GM04504 (cell line): ENCODE measurements at regions not wholly inside any gene's neighbourhood (a gene's known extent, or its start where the extent isn't known, plus 50 kb on each side); places are given as distances from the start of the nearest gene placed in this dataset.

Experiments
- DNase-seq: peaks from one replicate; pipeline ENCODE4 v3.0.0-alpha.2; 2012; ENCODE audit warnings: low read depth

- no peak for DNase-seq
Observed at GRCh38 chr4:116438417-116438816, 647.0 kb downstream of the TRAM1L1 start.

DNA sequence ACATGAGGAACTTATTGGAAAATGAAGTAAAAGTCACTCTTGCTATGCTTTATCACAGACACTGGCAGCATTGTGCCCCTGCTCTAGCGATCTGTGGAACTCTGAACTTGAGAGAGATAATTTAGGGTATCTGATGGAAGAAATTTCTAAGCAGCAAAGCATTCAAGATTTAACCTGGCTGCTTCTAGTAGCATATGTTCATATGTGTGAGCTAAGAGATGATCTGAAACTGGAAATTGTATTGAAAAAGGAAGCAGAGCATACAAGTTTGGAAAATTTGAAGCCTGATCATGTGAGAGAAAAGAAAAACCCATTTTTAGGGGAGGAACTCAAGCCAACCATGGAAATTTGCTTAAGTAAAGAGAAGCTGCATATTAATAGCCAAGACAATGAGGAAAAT, 657.7 kb downstream of the TRAM1L1 start:
- no peak for DNase-seq

DNA sequence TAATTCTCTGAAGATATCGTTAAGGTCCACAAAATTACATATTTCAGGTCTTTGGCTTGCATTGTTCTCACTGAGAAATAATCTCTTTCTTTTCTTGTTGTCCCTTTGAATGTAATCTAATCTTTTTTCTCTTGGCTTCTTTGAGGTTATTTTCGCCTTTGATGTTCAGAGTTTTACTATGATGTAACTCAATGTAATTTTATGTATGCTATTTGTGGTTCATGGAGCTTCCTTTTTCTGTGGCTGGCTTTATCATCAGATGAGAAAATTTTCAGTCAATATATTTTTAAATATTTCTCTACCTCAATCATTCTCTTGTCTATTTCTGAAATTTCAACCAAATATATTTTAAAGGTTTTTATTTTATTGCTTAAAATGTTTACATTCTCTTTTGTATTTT, 672.2 kb downstream of the TRAM1L1 start:
- no peak for DNase-seq

DNA sequence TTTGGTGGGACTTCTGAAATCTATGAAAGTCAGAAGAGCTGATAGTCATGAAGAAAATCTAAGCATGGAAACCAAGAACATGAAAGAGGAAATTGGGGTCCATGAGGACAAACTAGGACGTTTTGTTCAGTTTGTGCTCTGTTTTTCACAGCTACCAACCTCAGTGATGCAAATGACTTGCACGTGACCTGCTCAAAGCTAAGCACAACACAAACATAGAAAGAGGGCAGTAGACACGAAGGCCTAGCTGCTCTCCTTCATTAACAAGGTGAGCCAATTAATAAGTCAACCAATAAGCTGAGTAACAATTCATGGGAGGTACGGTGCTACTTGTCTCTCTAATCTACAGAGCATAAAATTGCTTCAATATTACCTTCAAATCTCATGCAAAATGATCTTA, 684.1 kb downstream of the TRAM1L1 start:
- DNase-seq: no peak

DNA sequence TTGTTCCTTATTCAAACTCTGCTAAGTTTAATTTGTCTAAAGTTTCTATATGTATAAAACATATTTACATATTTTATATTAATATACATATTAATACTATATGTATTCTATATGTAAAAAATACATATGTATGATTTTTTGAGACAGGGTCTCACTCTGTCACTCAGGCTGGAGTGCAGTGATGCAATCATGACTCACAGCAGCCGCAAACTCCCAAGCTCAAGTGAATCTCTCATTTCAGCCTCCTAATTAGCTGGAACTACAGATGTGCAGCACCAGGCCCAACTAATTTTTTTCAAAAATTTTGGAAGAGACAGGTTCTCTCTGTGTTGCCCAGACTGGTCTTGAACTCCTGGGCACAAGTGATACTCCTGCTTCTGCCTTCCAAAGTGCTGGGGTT, 684.9 kb downstream of the TRAM1L1 start:
- DNase-seq: no peak

GRCh38 chr4:116397714-116398113, 687.7 kb downstream of the TRAM1L1 start:
- no peak for DNase-seq

GRCh38 chr4:116397291-116397690, 688.1 kb downstream of the TRAM1L1 start:
- no peak for DNase-seq

- DNase-seq: no peak
Observed at GRCh38 chr4:116395408-116395807, 690.0 kb downstream of the TRAM1L1 start.

DNA sequence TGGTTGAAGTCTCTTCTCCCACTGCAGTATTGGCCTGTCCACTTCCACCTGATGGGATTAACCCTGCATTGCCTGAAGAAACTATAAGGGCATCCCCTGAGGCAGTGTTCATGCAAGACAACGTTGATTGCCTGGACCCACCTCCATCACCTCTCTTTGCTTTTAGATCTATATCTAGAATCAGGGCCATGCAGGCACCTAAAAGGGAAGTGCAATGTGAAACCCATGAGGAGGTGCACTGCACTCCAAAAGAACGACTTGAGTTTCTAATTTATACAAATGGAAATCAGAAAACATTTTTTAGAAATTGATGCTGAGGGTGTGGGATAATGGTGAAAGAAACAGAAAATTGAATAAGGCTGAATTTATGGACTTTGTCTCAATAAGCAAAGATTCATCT, 694.4 kb downstream of the TRAM1L1 start:
- no peak for DNase-seq

DNA sequence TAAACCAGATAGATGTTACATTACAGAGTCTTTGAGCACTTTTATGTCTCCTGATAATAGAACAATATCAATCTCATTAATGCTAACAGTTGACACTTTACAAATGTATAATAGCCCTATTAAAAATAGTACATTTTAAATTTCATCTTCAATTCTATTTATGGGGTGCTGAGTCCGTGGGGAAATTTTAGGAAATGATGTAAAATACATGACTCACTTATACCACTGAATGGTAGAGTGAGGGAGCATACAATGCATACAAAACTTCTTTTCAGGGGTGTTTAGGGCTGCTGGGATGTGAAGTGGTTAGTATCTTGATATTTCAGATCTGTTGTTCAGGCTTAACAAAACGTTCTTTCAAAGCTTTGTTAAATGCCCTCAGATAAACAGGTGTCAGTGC, 696.2 kb downstream of the TRAM1L1 start:
- no peak for DNase-seq

DNA sequence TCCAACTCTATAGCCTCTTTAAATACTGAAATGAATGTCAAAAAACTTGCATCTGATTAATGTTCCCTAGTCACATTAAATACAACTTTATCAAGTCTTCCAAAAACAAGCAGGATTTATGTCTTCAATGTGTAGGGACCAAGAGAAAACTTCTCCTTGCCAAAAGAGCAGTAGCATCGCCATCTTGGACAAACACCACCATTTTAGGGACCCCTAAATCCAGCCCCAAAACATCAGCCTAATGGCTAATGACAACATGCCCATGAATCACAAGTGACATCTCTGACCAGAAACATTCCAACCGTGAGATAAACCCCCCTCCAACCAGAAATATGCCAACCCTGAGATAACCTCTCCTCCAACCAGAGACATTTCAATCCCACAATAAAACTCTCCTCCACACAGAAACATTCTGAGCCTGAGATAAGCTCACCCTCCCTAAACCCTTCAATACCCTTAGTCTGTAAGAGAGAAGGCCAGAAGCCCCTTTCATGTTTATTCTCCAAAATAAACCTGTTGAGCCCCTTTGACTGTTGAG, 697.4 kb downstream of the TRAM1L1 start:
- no peak for DNase-seq

DNA sequence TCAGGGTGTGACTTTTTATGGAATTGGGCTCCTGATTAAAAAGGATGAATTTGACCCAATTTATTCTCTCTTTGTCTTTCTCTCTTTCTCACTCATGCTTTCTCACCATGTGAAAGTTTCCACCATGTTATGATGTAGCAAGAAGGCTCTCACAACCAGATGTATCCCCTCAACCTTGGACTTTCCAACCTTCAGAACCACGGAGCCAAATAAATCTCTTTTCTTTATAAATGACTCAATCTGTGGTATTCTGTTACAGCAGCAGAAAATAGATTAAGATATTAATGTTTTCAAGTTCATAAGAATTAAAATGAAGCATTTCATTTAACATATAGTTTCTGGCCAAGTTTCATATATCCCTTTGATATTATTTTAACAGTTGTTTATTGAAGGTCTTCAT, 698.5 kb downstream of the TRAM1L1 start:
- no peak for DNase-seq

DNA sequence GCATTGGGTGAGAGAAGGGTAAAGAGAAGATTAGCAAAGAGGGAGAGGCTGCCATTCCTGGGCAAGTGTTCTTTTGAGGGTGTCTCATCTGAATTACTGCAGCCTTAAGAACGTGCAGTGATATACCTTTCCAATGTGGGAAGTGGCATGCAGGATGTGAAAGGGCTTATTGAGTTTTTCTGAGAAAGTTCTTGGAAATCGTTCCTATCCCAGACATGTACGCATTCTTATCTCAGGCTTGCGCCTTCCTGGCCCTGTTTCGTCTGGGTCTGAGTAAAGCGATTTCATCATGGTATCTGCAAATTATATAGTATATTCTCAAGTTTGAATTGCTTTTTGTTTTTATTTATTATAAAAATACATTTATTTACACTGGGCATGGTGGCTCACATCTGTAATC, 699.8 kb downstream of the TRAM1L1 start:
- DNase-seq: no peak

DNA sequence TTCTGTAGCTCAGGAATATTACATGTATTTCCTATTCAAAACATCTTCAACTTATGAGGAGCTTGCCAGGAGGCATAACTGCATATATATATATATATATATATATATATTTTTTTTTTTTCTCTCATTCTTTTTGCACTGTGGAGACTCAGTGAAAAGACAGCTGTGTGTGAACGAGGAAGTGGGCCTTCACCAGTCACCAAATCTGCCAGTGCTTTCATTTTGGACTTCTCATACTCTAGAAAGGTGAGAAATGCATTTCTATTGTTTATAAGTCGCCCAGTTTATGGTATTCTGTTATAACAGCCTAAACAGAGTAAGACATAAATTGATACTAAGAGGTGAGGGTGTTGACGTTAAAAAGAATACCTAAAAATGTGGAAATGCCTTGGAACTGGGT, 710.6 kb downstream of the TRAM1L1 start:
- no peak for DNase-seq

- DNase-seq: no peak
Observed at GRCh38 chr4:116362583-116362982, 722.8 kb downstream of the TRAM1L1 start.

DNA sequence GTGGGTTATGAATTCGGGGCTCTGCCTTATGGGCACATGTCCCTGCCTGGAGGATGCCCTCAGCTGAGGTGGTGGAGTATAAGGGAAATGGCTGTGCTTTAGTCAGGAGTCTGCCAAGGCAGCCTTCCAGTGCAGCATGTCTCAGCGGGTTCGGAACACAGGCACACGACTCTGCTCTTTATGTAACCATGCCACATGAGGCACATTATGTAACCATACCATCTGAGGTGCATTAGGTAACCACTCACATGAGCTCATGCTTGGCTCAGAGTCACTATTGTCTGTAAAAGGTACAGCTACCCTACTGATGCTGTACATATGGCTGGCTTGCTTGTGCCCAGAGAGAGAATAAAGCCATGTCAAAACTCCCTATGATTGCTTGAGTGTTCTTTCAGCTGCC, 723.6 kb downstream of the TRAM1L1 start:
- no peak for DNase-seq

DNA sequence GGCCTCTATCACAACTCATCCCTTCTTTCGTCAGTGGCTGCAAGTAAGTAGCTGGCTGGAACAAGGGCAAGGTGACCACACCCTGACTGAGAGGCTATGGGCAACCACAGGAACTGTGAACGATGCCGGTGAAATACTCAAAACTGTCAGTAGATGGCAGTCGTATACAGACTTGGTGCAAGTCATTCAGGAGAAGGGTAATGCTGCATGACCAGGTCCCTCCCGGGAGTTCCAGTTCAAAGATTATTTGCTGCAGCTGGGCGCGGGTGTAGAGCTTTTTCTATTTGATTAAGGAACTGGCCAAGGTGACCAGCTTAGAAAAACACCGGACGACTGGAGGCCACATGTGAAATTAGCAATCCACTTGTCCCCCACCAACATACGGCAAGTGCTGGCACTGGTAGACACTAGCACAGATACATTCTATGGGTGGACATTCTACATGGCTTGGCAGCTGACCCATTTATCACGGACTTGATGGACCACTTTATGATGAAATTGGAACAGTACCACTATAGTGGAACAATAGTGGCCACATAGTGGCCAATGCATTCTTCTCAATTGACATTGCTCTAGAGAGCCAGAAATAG, 726.6 kb downstream of the TRAM1L1 start:
- DNase-seq: peak; percentile 15

DNA sequence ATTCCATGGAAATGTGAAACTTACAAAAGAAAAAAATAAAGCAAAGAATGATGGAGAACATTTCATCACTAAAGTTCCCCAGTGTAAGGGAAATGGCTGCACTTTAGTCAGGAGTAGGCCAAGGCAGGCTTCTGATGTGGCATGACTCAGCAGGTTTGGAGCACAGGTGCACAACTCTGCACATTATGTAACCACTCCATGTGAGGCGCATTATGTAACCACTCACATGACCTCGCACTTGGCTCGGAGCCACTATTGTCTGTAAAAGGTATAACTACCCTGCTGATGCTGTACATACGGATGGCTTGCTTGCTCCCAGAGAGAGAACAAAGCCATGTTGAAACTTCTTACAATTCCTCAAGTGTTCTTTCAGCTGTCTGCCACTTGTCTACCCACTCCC, 727.6 kb downstream of the TRAM1L1 start:
- DNase-seq: no peak

GRCh38 chr4:116346750-116347149, 738.6 kb downstream of the TRAM1L1 start:
- DNase-seq: no peak

- no peak for DNase-seq
Observed at GRCh38 chr4:116343809-116344208, 741.6 kb downstream of the TRAM1L1 start.

GRCh38 chr4:116342143-116342542, 743.2 kb downstream of the TRAM1L1 start:
- no peak for DNase-seq

GRCh38 chr4:116332508-116332907, 752.9 kb downstream of the TRAM1L1 start:
- no peak for DNase-seq

DNA sequence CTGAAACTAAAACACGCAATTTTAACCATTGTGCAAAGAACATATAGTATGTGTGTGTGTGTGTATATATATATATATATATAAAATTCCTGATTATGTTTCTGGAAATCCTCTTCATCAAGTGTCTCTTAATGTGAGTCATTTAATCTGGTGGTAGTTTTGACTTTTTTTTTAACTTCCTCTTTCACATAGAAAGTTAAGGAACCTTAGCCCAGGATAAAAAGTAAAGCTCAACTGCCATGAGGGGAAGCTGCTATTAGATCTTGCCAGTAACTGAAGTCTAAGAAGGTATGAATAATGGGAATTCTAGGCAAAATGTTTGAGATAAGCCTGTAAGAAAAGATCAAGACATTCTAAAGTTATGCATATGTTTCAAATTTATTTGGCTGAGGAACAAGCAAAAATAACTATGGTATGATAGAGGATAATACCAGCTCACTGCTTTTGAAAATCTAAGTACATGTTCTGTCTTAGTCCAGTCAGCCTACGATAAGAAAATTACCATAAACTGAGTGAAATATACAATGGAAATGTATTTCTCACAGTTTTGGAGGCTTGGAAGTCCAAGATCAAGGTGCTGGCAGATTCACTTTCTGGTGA, 757.0 kb downstream of the TRAM1L1 start:
- no peak for DNase-seq

- DNase-seq: no peak
Observed at GRCh38 chr4:116323606-116324005, 761.8 kb downstream of the TRAM1L1 start.
